ENCODE measurements at regions not wholly inside any gene's neighbourhood (a gene's known extent, or its start where the extent isn't known, plus 50 kb on each side); places are given as distances from the start of the nearest gene placed in this dataset.
"Not testable (repeated sequence)": the region's sequence is repeated elsewhere in the genome, so short reads cannot be mapped to it uniquely, and the experiment has no call there.

DNA sequence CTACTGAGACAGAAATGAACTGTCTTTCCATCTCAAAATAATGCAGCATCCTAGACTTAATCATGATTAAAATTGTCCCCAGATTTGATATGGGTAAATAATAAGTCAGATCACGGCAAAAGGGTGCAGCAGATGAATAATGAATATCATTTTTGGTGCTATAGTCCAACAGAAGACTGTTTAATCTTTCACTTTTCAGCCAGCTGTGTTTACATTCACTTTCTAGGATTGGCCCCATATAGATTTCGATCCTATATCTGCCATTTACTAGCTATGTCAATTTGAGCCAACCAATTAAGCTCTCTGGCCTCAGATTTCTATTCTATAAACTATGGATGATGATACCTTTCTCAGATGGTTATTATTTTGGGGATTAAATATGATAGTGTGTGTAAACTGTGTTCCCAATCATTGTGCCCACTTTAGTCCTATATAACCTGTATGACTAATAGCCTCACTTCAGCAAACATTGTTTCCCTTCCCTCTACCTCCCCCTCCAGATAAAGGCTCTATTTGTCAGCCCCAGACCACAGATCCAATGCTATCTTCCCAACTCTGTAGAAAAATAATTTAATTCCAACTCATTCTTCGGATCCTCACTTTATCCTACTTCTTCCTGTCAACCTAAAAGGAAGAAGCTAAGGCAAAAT is 53.6 kb upstream of the NT5E start:
- DNase-seq: no peak

DNA sequence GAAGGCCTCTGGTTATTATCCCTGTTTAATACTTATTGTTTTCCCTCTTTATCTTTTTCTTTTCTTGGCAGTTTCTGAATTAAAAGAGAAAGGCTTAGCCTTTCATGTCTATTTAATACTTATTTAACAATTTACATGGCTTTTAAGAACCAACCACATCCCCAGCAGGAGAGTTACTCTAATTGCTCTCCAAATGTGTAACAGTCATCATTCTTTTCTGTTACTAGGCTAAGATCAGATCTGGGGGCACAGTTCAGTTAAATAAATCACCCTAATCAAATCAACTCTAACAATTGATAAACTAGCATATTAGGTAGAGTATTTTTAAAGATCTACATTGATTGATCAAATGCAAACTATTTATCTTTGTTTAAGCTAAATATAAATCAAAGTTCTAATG is 54.1 kb upstream of the NT5E start:
- no peak for DNase-seq

DNA sequence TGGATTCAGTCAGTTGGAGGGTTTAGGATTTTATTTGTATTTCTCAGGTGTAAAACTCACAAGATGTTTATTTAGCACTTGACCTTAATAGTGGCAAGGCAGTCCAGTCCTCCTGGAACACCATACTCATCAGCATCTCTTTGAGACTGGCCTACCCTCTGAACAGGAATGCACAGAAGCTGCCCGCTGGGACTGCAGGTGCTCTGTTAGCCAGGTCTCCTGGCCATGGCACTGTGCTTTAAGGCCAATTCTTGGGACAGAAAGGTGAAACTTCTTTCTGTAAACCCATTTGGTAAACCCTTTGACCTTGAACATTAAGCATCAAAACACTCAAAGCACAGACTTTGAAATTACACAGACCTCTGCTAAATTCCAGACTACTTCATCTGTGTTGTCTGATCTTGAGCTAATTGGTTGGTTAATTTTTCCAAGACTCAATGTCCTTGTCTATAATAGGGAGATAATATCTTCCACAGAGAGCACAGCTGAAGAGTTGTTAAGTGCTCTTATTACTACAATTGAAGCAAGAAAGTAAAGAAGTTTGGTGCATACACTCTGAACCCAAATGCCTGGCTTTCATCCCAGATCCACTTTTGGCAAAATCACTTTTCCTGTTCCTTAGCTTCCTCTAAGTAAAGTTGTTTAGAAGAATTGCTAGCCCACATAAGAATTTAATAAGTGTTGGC is 54.9 kb upstream of the NT5E start:
- DNase-seq: no peak

DNA sequence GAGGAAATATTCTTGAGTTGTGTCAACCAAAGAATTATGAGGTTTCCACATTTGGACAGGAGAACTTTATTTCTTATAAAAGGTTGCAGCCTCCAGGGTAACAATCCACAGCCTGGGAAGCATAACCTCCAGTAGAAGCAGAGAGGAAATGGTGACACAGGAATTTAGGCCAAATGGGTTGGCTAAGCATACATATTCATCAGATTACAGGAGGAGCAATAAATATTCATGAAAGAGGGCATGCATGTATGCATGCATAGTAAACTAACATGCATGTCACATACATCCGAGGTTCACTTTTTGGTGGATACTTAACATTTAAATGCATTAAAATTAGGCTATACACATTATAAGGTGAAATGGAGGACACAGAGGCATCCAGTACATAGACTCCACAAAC is 55.7 kb upstream of the NT5E start:
- DNase-seq: no peak

DNA sequence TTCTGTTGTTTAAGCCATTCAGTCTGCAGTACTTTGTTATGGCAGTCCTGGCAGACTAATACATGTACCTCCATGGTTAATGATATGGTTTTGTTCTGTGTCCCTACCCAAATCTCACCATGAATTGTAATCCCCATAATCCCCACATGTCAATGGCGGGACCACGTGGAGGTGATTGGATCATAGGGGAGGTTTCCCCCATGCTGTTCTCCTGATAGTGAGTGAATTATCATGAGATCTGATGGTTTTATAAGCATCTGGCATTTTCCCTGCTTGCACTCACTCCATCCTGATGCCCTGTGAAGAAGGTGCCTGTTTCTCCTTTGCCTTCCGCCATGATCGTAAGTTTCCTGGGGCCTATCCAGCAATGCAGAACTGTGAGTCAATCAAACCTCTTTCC is 57.5 kb upstream of the NT5E start:
- DNase-seq: no peak

DNA sequence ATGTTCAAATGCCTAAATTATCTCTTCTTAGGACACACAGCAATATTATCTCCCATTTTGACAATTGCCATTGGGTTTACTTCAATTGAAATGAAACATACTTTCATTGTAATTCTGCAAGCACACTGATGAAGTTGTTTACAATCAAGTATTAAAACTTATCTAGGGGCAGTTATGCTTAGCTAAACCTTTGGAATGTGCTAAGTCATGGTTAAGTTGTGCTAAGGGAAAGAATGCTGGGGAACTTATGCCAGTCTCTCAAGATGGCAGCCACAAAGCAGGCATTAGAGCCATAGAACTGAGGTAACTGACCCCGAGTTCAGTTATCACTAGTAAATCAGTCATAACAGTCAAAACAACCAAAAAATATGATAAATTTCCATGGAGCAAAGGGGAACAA is 59.1 kb upstream of the NT5E start:
- no peak for DNase-seq

DNA sequence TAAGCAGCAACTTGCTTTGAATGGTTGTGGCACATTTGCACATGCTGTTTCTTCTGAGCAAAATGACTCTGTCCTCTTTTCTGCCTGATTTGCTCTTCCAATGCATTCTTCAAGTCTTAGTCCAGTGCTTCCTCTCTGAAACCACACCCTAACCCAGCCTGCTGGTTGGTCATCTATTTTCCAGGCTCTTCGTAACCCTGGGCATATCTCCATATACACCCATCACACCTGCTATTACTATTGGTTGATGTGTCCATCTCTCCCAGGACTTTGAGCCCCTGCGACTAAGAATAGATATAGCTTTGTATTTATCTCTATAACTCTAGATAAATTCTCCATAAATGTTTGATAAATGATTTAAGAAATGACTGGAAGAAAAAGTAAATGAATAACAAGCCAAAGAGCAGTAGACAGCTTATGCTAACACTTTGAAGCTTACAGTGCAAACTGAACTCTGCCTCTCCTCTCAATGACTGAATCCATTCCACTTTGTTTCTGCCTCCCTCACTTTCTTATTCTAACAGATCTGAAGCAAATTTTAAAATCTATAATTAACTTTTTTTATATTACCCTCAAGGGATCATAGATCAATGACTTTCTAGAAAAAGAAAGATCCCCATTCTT is 59.7 kb upstream of the NT5E start:
- DNase-seq: no peak

DNA sequence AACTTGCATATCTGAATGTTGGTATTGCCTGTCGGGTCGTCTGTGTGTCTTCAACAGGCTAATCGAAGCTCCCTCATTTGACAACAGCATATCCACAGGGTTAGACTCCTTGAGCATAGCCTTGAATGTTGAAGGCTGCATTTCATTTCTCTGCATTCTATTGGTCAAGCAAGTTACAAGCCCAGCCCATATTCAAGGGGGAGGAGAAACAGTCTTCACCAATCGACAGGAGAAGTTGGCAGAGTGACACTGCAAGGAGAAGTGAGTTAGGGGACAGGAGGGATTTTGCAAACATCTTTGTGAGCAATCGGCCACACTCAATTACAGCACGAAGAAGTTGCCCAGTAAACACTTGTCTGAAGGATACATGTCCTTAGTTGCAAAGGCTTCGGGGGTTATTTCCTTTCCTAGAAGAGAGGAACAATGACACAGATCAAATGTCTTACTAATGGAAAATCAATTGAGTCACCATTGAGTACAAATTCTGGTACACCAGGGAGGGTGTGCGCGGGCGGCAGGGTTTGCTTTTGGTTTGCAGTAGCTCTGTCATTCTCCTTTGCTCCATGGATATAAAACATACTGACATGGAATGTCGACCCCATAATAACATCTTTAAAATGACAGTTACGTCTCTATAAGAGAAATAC is 60.6 kb upstream of the NT5E start:
- DNase-seq: no peak

DNA sequence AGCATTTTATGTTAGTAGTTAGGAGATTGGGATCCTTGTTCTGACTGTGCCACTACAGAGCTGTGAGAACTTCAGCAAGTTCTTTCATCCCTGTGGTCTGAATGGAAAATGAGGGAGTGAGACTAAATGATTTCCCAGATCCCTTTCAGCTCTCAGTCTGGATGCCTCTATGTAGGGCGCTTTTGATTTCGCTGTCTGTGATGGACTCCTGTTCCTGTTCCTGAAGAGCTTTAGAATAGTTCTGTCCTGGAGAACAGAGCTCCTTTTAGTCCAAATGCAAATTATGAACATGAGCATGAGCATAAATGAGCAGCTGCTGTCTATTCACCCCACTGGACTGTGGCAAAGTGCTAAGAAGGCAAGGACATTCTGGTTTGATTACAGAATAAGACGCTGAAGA is 61.4 kb upstream of the NT5E start:
- DNase-seq: no peak

DNA sequence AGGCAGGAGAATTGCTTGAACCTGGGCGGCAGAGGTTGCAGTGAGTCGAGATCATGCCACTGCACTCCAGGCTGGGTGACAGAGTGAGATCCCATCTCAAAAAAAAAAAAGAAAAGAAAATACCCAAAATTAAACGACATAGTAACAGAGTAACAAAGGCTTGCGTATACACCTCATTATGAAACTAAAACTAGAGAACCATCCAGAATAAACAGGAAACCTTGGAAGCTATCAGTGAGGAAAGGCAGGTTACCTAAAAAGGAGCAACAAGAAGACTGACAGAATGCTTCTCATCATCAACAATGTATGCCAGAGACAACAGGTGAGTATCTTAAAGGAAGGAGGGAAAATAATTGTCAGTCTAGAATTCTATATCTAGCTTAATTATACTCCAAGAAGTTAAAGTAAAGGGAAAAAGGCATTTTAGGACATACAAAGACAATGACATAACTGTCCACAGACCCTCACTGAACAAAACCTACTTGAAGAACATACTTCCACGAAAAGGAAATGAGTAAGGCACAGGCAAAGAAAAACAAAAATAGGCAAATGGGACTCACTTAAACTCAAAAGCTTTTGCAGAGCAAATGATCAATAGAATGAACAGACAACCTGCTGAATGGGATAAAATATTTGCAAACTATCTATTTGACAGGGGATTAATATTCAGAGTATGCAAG is 64.1 kb upstream of the NT5E start:
- DNase-seq: no peak

DNA sequence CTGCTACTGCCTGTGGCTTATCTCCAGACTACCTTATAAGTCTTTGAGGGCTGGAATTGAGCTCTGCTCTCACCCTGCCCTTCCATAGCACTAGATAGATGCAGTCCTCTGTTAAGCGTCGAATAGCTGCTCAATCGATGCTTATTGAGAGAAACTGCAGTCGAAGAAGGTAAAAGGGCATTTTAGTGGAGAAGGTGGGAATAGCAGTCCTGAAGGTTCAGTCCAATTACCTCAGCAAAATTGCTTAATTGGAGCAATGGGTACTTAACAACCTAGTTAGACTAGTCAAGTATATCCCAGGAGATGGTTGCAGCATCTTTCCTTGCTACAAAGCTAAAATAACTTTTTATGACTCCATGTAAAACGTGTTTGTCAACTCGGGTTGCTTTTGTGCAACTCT is 66.8 kb upstream of the NT5E start:
- no peak for DNase-seq

DNA sequence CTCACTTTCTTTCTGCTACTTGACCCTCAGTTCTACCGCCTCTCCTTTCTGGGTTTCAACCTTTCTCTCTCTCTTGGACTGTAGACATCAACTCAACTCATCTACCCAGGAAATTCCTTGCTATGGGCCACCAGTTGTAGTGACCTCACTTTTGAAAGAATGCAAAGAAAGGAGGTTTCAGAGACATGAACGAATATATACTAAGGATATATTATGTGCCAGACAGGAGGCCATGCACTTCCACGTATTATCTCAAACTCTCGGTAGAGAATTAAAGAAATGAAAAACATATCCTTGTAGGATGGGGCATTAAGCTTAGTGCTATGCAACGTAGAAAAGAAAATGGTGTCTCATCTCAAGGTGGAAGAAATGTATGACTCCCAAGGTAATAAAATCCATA is 67.3 kb upstream of the NT5E start:
- DNase-seq: no peak

DNA sequence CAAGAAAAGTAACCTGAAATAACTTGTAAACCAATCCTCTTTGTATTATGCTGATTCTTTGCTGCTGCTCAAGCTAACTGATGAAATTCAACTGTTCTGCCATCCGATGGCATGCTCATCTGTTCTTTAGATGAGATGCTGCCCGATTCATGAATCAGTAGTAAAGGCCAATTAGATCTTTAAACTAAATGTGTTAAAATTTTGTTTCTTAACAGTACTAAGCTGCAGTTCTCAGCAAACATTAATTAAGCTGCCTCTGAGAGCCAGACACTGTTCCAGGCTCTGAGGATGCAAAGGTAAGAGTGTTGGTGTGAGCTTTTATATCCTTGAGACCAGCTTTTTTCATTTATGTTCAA is 77.0 kb upstream of the NT5E start:
- no peak for DNase-seq

DNA sequence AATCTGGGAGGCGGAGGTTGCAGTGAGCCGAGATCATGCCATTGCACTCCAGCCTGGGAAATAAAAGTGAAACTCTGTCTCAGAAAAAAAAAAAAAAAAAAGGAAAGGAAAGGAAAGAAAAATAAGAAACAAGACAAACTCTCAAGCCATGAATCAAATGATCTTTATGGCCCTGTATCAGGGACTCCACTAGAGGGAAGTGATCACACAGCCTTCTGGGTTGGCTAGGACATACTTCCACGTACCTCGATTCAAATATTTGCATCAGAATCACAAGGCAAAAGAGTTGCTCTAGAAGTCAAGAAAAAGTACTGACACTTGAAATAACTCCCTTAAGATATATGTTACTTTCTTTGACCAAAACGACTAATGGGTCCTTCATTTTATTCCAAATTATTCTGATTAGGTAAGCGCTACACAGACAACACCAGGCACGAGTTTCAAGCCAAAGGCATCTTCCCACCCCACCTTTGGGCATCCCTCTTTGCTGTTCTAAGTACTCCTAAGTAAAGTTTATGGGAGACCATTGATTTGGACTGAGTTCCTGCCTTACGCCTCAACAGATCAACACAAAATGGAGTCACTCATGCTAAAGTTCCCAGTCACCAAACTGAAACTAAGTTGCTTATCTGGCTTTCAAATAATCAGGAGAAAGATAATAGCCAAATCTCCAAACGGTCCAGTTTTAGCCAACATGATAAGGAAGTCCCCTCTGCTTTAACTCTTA is 77.5 kb upstream of the NT5E start:
- DNase-seq: no peak

DNA sequence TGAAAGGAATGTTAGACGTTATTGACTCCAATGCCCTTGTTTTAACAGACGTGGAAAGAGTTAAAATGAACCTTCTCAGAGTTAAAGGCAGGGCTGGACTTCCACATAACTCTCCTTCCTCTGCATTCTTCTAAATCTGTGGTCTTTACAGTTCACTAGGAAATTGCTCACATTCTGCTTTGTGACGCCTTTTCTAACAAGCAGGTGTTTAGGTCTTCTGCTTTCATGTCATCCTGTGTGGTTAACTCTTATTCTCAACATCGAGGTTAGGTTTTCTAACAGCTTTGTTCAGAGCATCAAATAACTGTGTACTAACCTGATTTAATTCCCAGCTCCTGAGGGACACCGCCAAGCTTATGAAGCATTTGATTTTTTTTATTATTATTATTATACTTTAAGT is 81.3 kb upstream of the NT5E start:
- no peak for DNase-seq

DNA sequence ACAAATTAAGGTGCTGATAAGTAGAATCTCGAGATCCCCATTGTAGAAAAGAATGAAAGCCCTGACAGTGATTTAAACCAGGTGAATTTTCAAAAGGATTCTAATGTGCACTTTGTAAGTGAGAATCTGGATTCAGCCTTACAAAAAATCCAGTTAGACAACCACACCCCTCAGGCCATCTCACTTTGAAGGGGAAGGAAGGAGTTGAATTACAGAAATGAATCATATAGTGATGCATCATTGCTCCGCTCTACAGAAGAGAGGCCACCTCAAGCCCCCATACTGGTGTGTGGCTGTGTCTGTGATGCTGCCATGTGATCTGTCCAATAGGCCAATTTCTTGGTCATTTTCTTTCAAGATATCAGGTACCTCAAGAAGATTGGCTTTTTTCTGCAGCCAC is 85.5 kb upstream of the NT5E start:
- DNase-seq: no peak

DNA sequence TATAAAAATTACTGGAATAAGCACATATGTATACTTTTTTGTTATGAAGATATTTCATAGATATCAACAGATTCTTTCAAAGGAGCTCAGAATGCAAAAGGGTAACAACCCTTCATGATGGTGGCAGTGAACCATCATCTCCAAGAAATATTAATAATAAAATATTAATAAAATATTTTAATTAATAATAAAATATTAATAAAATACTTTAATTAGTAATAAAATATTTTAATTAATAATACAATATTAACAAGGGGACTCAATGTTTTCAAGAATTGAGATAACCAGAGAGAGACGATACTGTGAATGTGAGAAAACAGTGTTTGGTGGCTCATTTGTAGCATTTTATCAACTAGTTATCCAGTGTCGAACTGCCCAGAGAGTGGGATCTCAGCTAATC is 86.0 kb upstream of the NT5E start:
- DNase-seq: no peak

DNA sequence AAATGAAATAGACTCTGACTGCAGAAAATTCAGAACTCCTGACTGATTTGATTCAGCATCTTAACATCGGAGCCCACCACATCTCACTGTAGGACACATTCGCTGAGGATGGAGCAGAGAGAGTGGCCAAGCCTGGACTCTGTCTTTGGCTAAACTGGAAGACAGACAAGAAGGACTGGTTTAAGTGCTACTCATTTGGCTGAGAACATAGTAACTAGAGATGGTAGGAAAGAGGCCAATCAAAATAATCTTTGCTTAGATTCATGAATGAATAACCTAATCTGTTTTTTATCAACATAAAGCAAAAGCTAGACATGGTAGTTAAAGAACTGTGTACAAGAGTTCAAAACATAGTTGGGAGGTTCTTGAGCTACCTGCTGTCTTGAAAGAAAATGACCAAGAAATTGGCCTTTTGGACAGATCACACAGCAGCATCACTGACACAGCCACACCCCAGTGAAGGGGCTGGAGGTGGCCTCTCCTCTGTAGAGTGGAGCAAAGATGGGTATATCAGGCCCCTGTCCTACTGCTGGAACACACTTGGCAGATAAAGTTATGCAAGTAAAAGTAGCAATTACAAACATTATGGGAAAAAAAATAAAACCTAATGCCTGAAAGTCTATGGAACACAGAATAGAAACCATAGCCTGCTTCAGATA is 87.1 kb upstream of the NT5E start:
- DNase-seq: no peak

DNA sequence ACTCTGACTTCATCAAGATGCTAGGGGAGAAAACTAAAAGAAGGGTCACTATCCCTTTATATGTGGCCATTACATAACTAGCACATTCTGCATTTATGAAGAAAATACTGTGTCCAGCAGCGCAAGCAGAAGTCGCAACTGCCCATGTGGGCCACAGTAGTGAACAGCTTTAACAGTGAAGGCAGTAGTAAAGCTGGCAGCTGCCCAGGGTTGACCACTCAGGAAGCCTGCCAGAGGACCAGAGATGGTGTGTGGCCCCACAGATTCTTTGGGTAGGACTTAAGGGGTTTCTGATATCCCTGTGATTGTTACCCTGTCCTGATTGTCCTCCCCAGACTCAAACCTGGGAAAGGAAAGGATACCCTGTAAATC is 88.3 kb upstream of the NT5E start:
- no peak for DNase-seq

DNA sequence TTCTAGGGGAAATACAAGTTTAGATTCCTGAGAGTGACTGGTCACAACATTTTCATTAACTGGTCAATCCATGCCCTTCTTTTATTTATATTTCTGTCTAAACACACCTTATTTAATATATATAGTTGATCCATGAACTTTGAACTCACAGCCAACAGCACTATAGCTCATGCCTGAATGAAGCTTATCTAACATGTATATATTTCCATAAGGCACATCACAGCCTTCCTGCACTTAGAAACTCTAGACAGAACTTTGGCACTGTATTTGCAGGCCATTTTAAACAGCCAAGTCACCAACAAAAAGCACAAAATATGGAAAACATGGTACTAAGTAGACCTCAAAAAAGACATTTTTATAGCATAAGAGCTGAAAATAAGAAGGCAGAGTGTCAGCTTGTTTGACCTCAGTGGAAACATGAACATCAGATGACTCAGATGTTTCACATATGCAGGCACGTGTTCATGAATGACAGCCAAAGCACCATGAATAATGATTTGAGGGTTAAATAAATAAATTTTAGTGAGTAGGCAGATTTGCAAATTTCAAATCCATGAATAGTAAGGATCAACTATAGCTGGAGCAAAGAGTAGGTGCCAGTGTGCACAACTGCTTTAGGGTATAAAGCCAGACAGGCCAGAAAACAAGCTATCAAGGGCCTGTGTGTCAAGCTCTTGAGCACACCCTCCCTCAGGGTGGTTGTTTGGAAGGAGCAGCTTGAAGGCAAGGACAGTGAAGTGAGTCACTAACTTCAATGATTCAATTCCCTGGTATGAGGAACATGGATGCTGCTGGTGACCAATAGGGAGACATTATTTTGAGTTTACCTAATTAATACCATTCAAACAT is 88.9 kb upstream of the NT5E start:
- no peak for DNase-seq

DNA sequence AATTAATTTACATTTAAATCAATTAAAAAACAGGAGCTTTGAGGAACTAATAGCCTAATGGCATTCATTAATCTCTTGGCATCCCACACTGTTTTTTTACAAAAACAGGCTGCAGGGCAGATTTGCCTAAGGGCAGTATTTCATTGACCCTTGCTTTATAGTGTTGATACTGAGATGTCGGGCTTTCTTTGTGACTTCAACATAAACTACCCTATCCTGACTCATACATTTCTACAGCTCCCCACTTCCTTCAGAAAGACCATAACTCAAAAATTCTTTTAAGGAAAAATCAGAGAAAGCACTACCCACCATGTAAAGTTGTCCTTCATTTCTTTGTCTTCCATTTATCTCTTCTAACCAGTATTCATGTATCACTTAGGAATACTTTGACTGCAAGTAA is 92.2 kb upstream of the NT5E start:
- DNase-seq: no peak

DNA sequence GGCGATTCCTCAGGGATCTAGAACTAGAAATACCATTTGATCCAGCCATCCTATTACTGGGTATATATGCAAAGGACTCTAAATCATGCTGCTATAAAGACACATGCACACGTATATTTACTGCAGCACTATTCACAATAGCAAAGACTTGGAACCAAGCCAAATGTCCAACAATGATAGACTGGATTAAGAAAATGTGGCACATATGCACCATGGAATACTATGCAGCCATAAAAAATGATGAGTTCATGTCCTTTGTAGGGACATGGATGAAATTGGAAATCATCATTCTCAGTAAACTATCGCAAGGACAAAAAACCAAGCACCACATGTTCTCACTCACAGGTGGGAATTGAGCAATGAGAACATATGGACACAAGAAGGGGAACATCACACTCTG is 93.1 kb upstream of the NT5E start:
- DNase-seq: not testable (repeated sequence)

Measured in 8988T (cell line).